GM12864 (cell line): ENCODE measurements at regions not wholly inside any gene's neighbourhood (a gene's known extent, or its start where the extent isn't known, plus 50 kb on each side); places are given as distances from the start of the nearest gene placed in this dataset.
A peak's percentile ranks its signal among the peaks of the same experiment; 100 is the strongest.

ENCODE experiments used
- DNase-seq: peaks from one replicate; pipeline ENCODE4 v3.0.0-alpha.2; 2011; ENCODE audit warnings: low read depth
- H3K4me3 ChIP-seq: 2 replicates; pipeline ENCODE4 v1.5.1; 2011; ENCODE audit warnings: mild to moderate bottlenecking, low read depth, low read length, control low read depth
- TF ChIP-seq, protein P1 (sequence below): IDR thresholded peaks from 2 replicates; pipeline ENCODE4 v1.5.1; 2011; ENCODE audit warnings: low read depth, mild to moderate bottlenecking, moderate library complexity, low read length, control low read depth, inconsistent platforms; ENCODE audit errors: missing control alignments

GRCh38 chr2:217512259-217512658 is 490.5 kb downstream of the TNS1 start:
- no peak overlapping the region for H3K4me3 ChIP-seq
- DNase-seq, result no peak
- TF ChIP-seq, protein P1, sequence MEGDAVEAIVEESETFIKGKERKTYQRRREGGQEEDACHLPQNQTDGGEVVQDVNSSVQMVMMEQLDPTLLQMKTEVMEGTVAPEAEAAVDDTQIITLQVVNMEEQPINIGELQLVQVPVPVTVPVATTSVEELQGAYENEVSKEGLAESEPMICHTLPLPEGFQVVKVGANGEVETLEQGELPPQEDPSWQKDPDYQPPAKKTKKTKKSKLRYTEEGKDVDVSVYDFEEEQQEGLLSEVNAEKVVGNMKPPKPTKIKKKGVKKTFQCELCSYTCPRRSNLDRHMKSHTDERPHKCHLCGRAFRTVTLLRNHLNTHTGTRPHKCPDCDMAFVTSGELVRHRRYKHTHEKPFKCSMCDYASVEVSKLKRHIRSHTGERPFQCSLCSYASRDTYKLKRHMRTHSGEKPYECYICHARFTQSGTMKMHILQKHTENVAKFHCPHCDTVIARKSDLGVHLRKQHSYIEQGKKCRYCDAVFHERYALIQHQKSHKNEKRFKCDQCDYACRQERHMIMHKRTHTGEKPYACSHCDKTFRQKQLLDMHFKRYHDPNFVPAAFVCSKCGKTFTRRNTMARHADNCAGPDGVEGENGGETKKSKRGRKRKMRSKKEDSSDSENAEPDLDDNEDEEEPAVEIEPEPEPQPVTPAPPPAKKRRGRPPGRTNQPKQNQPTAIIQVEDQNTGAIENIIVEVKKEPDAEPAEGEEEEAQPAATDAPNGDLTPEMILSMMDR, result no peak

DNA sequence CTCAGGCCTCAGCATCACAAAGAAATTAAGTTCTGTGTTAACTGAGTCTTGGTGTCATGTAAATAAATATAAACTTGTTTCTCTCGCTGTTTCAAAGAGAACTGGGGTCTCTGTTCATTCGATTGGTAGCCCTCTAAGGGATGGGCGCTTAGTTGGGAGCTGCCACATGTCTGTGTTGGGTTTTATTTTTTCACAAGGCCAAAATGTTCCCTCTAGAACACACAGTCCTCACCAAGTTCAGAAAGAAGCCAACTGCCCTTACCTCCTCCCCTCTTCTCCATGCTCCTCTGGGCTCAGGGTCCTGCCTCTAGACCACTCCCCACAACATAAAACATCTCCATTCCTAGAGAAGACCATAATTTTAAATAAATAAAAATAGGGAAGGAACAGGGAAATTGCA is 490.9 kb downstream of the TNS1 start:
- no peak for DNase-seq
- H3K4me3 ChIP-seq, result no peak overlapping the region
- TF ChIP-seq, protein P1, result no peak

- no peak overlapping the region for H3K4me3 ChIP-seq
- TF ChIP-seq, protein P1, result peak; percentile 71
- peak; percentile 40 for DNase-seq
Observed at GRCh38 chr2:217510771-217511291, 492.0 kb downstream of the TNS1 start.

GRCh38 chr2:217505303-217505702 is 497.5 kb downstream of the TNS1 start:
- no peak overlapping the region for H3K4me3 ChIP-seq
- TF ChIP-seq, protein P1, result no peak
- DNase-seq, result no peak

DNA sequence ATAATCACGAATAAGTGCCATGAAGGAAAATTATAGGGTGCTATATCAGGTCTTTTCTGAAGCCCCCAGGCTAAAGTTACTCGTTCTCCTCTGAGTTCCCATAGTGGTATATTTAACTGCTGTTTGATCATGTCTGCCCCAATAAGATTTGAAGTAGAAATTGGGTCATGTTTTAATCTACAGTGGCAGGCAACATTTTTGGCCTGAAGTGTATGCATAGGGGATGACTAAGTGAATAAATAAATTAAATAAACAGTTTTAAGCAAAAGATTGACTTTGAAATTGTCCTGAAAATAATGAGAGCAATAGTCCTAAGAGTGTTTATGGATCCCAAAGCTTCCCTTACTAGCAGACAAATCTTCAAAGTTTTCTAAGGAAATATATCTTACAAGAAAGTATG is 500.9 kb downstream of the TNS1 start:
- no peak overlapping the region for H3K4me3 ChIP-seq
- TF ChIP-seq, protein P1, result no peak
- DNase-seq, result no peak

GRCh38 chr2:217497843-217498377 is 504.9 kb downstream of the TNS1 start:
- no peak overlapping the region for H3K4me3 ChIP-seq
- DNase-seq, result no peak
- TF ChIP-seq, protein P1, result no peak

- DNase-seq, result no peak
- TF ChIP-seq, protein P1, result no peak
- no peak overlapping the region for H3K4me3 ChIP-seq
Observed at GRCh38 chr2:217494557-217494956, 508.2 kb downstream of the TNS1 start.
